Myocyte (in vitro differentiated cells): ENCODE measurements at regions not wholly inside any gene's neighbourhood (a gene's known extent, or its start where the extent isn't known, plus 50 kb on each side); places are given as distances from the start of the nearest gene placed in this dataset.

Experiments
- DNase-seq: peaks from one replicate; pipeline ENCODE4 v3.0.0-alpha.2; 2012; ENCODE audit warnings: low read depth

DNA sequence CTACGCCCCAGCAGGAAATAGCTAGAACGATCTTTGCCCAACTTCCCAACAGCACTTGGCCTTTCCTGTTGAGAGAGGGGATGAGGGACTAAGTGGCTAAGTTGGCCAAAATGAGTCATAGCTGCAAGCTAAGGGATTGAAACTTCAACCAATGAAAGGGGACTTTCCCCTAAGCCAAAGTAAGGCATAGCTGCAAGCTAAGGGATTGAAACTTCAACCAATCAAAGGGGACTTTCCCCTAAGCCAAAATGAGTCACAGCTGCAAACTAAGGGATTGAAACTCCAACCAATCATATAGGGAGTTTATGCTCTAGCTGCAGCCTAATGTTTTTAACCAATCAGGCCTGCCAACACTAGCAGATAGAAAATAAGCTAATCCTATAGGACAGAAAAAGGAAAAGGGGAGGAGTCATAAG is 100.5 kb upstream of the SSTR1 start:
- no peak for DNase-seq

DNA sequence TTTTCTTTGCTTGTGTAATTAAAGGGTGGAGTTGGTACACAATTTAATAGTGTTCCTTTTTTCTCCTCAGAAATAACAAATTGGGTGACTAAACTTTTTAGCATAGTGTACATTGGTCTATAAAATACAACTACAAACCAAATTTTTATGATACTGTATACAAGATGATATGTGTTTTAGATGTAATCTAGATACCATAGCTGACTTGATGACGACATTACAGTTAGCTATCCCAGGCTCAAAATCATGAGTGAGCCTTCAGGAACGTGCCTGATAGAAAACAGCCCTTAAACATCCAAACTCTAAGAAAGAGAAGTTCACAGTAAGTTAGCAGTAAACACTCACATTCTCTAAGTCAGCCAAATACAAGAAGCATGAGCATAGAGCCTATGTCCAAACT is 99.0 kb upstream of the SSTR1 start:
- no peak for DNase-seq

DNA sequence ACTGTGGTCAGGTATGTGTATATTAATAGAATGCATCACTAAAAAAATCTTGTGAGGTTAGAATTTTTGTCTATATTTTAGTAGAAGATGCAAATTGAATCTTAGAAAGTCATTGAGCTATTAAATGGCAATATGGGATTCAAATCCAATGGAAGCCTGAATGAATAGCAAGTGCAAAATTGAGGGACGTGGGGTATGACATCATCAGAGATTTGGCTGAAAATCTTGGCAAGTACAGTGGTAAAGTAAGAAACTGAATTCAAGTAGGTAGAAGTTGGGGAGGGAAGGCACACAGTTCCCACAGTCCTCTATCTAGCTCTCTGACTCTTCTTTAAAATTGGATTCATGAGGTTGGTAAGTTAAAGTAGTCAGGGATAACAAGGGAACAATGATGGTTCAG is 97.4 kb upstream of the SSTR1 start:
- DNase-seq: no peak

DNA sequence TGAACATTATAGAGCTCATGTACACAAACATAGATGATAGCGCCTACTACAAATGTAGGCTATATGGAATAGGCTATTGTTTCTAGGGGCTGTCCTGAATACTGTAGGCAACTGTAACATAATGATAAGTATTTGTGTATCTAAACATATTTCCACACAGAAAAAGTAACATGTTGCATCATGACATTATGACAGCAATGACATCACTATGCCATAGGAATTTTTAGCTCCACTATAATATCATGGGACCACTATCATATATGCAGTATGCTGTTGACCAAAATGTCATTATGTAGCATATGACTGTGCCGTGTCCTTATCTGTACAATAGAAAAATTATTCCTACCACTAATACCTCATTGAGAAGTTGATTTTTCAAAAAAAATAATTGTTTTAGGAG is 96.7 kb upstream of the SSTR1 start:
- DNase-seq: no peak

DNA sequence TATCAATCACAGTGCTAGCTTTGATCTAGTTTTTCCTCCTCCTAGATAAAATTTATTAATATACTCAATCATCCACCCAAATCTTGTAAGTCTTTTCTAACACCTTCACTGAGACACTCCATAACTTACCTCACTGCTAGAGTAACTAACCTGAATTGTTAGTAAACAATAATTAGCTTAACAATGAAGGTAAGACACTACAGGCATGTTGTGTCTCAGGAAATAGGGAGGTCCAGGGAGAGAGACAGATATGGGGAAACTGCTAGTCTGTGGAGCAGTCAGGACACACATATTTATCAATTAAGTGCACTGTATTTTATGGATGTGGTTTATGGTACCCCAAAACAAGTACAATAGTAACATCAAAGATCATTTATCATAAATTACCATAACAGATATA is 94.2 kb upstream of the SSTR1 start:
- DNase-seq: no peak

DNA sequence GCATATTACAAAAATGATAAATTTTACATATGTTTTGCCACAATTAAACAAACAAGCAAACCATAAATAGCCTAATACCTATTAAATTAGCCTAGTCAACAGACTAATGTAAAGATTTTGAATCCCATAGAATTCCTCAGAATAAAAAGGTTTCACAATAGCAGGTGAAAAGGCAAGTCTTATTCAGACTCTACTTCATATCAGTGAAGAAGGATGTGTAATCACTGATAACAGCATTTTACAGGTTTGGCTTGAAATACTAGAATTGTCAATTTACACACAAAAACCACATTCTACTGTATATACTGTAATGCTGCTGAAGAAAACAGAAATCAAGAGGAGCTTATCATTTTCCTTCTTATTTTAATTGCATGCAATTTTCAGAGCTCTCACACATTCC is 90.8 kb upstream of the SSTR1 start:
- DNase-seq: no peak

DNA sequence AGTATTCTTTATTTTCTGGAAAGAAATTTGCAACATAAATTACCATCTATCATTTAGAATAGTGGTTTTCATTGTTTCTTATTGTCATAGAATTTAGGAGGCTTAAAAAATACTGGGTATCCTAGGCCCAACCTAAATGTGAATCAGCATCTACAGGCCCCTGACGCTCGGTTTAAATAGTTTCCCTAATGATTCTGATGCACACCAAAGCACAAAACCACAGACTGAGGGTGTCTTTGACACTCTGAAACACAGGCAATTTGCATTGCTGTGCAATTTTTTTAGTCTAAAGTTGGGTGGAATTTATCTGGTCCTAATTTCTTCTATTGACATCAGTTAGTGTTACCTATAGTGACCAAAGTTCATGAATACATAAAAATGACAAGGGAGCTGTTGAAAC is 87.6 kb upstream of the SSTR1 start:
- DNase-seq: no peak

DNA sequence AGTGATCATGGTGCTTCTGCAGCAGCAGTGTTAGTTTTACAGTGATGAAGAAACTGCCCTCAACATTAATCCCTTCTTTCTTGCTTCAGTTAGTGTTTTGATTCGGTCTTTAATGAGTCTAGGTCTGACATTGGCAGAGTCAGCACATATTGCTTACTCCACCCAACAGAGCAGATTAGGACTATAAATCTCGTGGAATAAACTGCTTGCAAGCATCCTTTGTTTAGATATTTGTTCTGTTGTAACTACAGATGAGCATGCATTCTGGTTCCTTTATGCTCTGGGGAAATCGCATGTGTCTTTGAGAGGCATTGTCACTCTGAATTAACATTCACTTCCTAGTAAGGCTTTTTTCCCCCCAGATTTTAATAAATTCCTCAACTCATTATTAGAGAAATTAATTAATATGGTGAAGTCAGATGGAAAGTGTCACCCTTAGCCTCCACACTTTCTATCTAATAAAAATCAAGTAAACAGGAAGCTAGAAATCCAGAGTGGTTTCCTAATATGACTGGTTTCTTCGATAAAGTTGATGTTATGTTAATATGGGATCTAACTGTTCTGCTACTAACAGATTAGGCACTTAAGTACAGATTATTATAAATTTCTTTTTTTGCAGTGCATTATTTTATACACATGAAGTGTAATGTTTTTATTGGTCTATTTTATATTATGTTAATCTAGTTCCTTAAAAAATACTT is 86.2 kb upstream of the SSTR1 start:
- DNase-seq: no peak

DNA sequence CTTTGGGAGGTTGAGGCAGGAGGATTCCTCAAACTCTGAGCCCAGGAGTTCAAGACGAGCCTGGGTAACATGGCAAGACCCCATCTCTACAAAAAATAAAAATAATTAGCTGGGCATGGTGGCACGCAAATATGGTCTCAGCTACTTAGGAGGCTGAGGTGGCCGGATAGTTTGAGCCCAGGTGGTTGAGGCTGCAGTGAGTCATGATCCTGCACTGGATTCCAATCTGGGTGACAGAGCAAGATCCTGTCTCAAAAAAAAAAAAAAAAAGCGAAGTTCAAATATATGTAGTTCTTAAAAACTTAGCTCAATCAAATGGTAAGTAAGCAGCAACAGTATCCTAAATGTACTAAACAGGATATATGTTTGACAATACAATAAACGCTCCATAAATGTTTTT is 85.5 kb upstream of the SSTR1 start:
- DNase-seq: no peak

DNA sequence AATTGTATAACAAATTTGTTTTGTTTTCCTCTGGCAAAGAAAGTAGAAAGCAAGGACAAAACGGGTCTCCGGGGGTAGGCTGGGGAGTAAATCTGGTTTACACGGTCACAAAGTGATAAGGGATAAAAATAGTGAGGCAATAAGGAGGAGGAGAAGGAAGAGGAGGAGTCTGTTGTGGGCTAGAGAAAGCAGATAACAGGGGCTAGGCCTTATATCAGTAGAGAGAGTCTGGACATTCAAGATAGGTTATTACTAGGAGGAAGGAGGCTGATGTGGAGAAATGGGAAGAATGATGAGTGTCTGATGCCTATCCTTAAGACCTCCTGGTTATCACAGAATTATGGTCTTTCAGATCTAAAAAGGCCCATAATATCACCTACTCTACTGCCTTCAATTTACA is 83.2 kb upstream of the SSTR1 start:
- DNase-seq: no peak

DNA sequence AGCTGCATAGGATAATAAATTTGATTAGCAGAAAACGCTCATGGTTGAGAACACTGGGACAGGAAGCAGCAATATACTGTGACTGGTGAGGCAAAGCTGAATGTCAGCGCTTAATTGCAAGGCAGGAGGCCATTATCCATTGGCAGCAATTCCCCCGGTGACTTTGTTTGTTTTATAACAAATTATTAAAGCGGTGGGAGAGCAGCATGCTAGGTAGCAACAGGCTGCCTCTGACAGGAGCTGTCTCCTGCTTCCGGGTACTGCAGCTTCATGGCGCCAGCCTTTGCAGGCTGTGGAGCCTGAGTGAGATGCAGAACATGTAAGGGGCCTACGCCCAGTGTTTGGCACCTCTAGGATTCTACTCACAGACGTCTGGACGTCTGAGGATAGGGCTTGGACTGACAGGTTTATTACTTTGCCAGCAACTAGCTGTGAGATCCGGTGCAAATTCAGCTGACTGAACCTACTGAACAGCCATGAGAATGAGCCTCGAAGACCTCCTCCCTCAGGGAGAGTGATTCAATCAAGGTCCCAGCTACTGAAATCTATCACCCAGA is 82.1 kb upstream of the SSTR1 start:
- DNase-seq: no peak

DNA sequence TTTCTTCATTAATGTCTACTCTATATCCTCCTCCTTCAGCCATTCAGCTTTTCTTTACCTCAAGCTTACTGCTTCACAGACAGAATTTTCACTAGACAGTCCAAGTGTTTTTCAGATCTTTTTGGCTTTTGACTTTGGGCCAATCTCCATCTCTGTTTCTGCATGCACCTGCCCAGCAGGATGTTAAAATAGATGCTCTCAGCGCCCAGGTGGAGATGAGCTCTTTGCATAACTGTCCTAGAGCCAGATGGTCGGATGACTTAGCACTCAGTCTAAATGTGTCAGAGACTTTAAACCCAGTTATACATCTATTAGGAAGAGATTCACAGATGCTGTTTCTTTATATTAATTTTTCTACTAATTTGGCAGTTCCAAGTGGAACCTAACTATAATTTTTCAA is 80.3 kb upstream of the SSTR1 start:
- DNase-seq: no peak

DNA sequence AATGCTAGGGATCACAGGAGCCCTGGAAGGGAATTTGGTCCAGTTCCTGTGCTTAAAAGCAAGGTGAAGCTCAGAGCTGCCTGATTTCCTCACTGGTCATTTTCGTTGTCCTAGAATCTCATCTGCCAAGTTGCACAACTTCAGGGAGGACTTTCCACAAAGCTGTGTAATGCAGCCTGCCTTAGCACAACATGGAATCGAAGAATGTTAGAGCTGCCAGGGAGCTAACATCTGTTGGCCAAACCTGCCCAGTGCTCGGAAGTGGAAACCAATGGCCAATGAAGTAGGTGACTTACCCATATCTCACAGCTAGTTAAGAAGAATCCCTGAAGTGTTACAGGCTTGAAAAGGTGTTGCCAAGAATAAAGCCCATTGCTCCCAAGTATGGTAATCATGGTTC is 79.9 kb upstream of the SSTR1 start:
- no peak for DNase-seq

DNA sequence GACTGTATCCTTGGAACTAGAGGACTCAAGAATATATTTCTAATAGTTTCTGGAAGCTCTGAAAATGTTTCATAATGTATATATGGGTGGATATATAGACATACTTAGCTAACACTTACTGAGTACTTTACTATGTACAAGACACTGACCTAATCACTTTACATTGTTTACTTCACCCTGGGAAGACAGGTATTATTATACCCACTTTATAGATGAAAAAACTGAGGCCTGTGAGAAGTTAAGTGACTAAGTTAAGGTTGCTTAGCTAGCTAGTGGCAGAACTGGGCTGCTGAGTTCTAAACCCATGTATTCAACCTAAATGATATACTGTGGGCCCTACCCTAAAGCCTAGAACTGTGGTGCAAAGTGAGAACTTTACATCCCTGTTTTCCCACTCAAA is 79.1 kb upstream of the SSTR1 start:
- no peak for DNase-seq

DNA sequence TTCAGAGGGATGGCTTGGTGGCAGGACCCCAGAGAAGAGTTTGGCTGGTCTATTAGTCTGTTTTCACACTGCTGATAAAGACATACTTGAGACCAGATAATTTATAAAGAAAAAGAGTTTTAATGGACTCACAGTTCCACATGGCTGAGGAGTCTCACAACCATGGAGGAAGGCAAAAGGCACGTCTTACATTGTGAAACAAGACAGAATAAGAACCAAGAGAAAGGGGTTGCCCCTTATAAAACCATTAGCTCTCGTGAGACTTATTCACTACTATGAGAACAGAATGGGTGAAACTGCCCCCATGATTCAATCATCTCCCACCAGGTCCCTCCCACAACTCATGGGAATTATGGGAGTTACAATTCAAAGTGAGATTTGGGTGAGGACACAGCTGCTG is 78.5 kb upstream of the SSTR1 start:
- DNase-seq: no peak

DNA sequence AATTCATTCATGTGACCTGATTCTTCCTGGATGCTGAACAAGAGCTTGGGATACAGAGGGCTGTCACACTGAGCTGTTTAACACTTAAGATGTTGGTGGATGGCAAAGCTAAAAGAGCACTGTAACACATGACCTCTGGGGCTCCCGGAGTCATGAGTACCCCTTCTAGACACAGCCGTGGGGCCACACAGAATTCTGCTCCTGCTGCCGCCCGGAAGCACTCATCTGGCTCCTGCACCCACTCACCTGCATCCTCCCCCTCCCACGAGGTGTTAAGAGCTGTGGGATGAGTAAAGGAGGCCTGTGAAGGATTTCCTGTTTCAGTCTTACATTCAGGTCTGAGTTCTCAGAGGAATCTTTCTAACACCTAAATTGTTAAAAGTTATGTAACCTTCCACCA is 78.0 kb upstream of the SSTR1 start:
- no peak for DNase-seq

DNA sequence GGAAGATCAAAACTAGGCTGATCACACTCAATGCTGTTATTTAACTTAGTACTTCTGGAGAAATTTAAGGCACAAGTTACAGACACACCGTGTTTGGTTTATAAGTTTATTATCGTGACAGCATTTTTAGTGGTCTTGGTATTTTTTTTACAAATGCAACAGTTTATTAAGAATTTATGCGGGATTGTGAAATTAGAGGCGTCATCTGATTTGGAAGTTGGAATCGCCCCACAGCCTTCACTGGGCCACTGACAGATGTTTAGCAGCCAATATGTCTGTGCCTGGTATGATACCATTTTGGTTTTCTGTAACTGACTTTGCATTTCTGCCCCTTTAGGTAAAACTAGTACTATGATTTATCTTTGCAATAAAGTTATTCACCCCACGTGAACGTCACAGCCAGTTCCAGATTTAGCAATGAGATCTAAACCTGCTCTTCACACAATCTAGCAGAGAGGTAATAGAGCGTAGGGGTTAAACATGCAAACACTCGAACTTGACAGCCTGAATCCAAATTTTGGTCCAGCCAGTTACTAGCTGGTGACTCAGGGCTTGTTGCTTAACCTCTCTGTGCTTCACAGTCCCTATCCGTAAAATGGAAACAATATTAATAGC is 73.2 kb upstream of the SSTR1 start:
- no peak for DNase-seq

DNA sequence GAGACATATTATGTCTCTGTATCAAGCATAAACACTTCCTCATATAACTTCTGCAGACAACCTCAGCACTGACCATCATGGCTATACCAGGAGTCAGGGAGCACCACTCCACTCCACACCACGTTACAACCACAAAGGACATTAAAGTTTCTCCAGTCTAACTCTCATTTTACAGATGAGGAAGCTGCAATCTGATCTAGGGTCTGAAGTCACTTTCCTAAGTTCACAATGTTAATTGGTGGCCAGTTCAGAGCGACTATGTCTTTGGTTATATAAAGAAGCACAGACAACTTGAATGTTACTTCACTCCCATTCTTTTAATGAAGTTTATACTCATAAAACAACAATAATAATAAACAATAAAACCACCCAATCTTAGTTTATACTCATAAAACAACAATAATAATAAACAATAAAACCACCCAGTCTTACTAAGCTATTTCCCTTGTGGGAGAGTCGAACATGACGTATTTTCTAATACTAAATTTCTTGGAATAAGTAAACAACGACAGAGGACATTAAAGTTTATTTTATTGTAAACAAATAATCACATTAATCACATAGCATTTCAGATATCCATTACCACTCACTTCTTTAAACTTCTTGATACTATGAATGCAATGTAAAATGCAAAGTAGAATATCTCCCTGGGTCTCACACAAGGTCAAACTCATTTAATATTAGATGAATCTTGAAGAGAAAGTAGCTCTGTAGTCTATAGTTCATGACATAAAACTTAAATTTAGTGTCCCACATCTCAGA is 72.4 kb upstream of the SSTR1 start:
- DNase-seq: peak; percentile 27

DNA sequence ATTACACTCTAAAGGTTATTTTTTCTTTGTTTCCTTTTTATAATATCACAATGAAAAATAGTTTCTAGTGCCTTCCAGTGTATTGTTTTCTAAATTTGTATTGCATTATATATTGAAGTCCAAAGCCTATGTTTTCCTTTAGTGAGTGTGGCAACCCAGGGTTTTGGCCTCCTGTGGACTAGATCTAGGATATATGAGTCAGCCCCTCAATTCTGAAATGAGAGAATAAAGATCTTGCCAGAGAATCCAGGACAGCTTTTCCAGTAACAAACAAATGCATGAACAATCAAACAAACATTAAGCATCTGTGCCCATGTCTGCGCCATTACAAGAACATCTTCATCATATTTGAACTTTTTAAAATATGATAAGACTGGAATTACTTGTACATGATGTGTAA is 70.7 kb upstream of the SSTR1 start:
- DNase-seq: peak; percentile 18

DNA sequence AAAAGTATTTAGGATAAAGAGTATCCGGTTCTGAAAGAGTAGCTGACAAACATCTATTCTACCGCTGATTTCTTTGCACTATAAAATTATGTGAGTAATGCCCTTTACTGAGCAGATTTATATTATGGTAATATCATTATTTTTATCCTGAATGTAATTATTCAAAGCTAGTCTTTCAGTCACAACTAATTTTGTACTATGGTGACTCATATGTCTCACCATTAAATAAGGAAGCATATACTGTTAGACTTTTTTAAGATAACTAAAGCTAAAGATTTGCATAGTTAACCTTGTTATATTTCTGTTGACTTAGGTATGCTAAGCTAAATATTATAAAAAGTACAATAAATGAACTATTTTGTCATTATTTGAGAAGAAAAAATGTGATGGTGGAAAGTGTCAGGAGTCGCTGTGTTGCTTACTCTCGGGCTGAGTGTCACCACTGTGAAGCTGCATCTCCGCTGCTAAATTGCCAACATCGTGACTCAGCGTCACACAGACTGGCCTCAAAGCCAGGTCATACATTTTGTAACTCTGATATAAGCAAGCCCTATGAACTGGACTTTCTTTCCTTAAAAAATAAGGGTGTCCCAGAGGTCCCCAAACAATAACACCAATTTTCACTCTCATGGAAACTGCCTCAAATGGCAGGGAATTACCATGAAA is 69.1 kb upstream of the SSTR1 start:
- peak; percentile 59 for DNase-seq

DNA sequence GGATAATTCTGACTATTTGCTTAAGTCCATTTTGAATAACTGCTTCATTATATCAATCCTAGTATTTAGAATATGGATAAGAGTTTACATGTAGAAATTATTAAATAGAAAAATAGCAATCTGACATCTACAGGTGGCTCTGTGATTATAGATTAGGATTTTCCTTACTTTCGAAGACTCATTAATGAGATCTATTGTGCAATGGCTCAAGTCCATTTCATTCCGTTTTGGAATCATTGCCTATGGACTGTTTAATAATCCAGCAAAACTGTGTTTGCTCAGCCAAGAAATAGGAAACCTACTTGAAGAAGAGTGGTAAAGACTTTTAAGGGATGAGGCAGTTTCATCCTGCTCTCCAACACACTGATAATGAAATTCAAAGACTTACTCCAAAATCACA is 67.8 kb upstream of the SSTR1 start:
- no peak for DNase-seq

DNA sequence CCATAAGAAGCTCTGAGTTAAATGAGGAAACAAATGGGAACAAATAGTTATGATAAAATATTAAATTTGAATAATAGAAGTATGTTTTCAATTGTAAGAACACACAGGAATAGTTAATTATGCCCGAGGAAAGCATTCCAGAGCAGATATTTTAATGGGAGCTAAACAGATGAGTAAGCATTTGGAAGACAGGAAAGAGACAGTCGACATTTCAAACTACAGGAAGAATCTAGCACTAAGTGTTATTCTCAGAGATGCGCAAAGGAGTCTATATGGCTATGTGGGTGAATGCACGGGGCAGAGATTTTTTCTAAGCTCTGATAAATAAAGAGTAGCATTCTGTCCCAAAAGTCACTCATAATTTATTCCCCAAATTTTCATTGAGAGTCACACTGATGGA is 64.5 kb upstream of the SSTR1 start:
- DNase-seq: no peak
